HepG2 (cell line): ENCODE measurements at regions not wholly inside any gene's neighbourhood (a gene's known extent, or its start where the extent isn't known, plus 50 kb on each side); places are given as distances from the start of the nearest gene placed in this dataset.

Experiments
- ATAC-seq: fragments of 200-7000 bp; cut with Tn5 transposase; 3 replicates; pipeline ENCODE4 v1.9.1; 2020; ENCODE audit warnings: mild to moderate bottlenecking, moderate library complexity
- BruUV-seq: library from RNA; stranded (reverse); fragments of 400-500 nt; replicated peaks from 2 replicates; lab custom pipeline; 2021; lab: Mats Ljungman, UMichigan
- CTCF ChIA-PET: fragments of 300-600 bp; formaldehyde crosslinking; extraction: SDS; loops from one replicate; lab custom pipeline; 2021; ENCODE audit warnings: low total read pairs, inconsistent platforms, low intra/inter-chr PET ratio; lab: Yijun Ruan, JAX
- POLR2A ChIA-PET: fragments of 350-600 bp; sonication (Branson Sonifier 250); formaldehyde crosslinking; loops from one replicate; lab custom pipeline; 2020; ENCODE audit warnings: antibody characterized with exemption, inconsistent platforms; lab: Yijun Ruan, JAX
- DNase-seq: peaks from one replicate; pipeline ENCODE4 v3.0.0-alpha.2; 2015; ENCODE audit warnings: low spot score
- FAIRE-seq: peaks from 3 replicates; lab custom pipeline; 2011; peaks lifted over from hg19 to GRCh38; lab: Jason Lieb, UNC
- H2AFZ ChIP-seq: one replicate; pipeline ENCODE4 v1.6.1; 2011; ENCODE audit warnings: low read length, inconsistent platforms
- H3K27ac ChIP-seq: fragments of 300-600 bp; 3 replicates; pipeline ENCODE4 v1.8.0; 2011; ENCODE audit warnings: mixed run types, mild to moderate bottlenecking, mixed read lengths, low read length, inconsistent platforms; ENCODE audit not compliant: insufficient read depth; ENCODE audit errors: extremely low read length
- H3K27me3 ChIP-seq, 2 experiments: fragments of 200-600 bp in 1 of 2; 2 replicates in 1 of 2; 3 replicates in 1 of 2; pipeline versions ENCODE4 v1.6.0 to v1.8.0; 2011; ENCODE audit warnings: low read length in 2 of 2, mild to moderate bottlenecking in 2 of 2, moderate library complexity in 2 of 2, inconsistent platforms in 1 of 2; ENCODE audit not compliant: insufficient read depth in 2 of 2, control insufficient read depth in 1 of 2
- H3K36me3 ChIP-seq, 2 experiments: fragments of 200-600 bp in 1 of 2; replicated peaks in 1 of 2; 2 replicates in 1 of 2; 3 replicates in 1 of 2; pipeline versions ENCODE4 v1.5.1 to v1.8.0; 2011; ENCODE audit warnings: low read length in 2 of 2, inconsistent platforms in 1 of 2; ENCODE audit not compliant: insufficient read depth in 2 of 2, control insufficient read depth in 1 of 2
- H3K4me1 ChIP-seq: 2 replicates; pipeline ENCODE4 v1.5.1; 2012; ENCODE audit warnings: low read length, inconsistent platforms; ENCODE audit not compliant: insufficient read depth
- H3K4me2 ChIP-seq: 2 replicates; pipeline ENCODE4 v1.6.0; 2011; ENCODE audit warnings: low read depth, low read length, inconsistent platforms
- H3K4me3 ChIP-seq, 3 experiments: fragments of 200-600 bp in 1 of 3; sonication (generic), shearing (Covaris generic) in 1 of 3; replicated peaks in 1 of 3; 2 replicates each; pipeline ENCODE4 v1.5.1; 2011 to 2016; ENCODE audit warnings: low read length in 3 of 3, inconsistent platforms in 2 of 3, low read depth in 2 of 3, mild to moderate bottlenecking in 2 of 3, control low read depth in 1 of 3, mixed read lengths in 1 of 3; ENCODE audit not compliant: insufficient read depth in 1 of 3
- H3K79me2 ChIP-seq: one replicate; pipeline ENCODE4 v1.6.1; 2011; ENCODE audit warnings: low read length, inconsistent platforms; ENCODE audit not compliant: insufficient read depth
- H3K9ac ChIP-seq: 2 replicates; pipeline ENCODE4 v1.6.0; 2011; ENCODE audit warnings: mild to moderate bottlenecking, low read depth, low read length, inconsistent platforms; ENCODE audit not compliant: insufficient read depth
- H3K9me3 ChIP-seq: 2 replicates; pipeline ENCODE4 v1.5.1; 2012; ENCODE audit warnings: mild to moderate bottlenecking, low read length
- H4K20me1 ChIP-seq: 2 replicates; pipeline ENCODE4 v1.6.0; 2011; ENCODE audit warnings: inconsistent platforms, mild to moderate bottlenecking, low read length, moderate library complexity; ENCODE audit not compliant: insufficient read depth
- AGO1 ChIP-seq: fragments of 200-400 bp; formaldehyde crosslinking; IDR thresholded peaks from 2 replicates; pipeline ENCODE4 v1.6.1; 2017; ENCODE audit warnings: mild to moderate bottlenecking, low read depth, low read length, moderate library complexity; ENCODE audit not compliant: poor library complexity, severe bottlenecking
- ATF5 ChIP-seq: sonication (generic); formaldehyde crosslinking; IDR thresholded peaks from 2 replicates; pipeline ENCODE4 v1.4.0; 2020; ENCODE audit warnings: mild to moderate bottlenecking, low read depth, missing genetic modification reagents
- DMAP1 ChIP-seq: IDR thresholded peaks from 2 replicates; pipeline ENCODE4 v1.6.1; 2016
- KAT7 ChIP-seq: IDR thresholded peaks from 2 replicates; pipeline ENCODE4 v1.6.1; 2018; ENCODE audit warnings: borderline replicate concordance, missing compliant biosample characterization
- MEIS2 ChIP-seq: sonication (generic); formaldehyde crosslinking; IDR thresholded peaks from 2 replicates; pipeline ENCODE4 v1.9.0; 2021; ENCODE audit warnings: mild to moderate bottlenecking, missing genetic modification reagents
- SIN3B ChIP-seq: fragments of 150-350 bp; IDR thresholded peaks from 2 replicates; pipeline ENCODE4 v1.6.1; 2014; ENCODE audit warnings: low read length
- THAP7 ChIP-seq: sonication (generic); formaldehyde crosslinking; IDR thresholded peaks from 2 replicates; pipeline ENCODE4 v1.8.1; 2023; ENCODE audit warnings: mild to moderate bottlenecking, missing genetic modification reagents
- USF2 ChIP-seq, 2 experiments: sonication (generic) in 1 of 2; formaldehyde crosslinking in 1 of 2; IDR thresholded peaks; 2 replicates each; pipeline versions ENCODE4 v1.5.1 to v1.6.1; 2011 to 2020; ENCODE audit warnings: borderline replicate concordance in 1 of 2, low read depth in 1 of 2, low read length in 1 of 2, mild to moderate bottlenecking in 1 of 2, missing genetic modification reagents in 1 of 2, moderate library complexity in 1 of 2
- ZFP36 ChIP-seq: fragments of 150-350 bp; IDR thresholded peaks from 2 replicates; pipeline ENCODE4 v1.6.1; 2018; ENCODE audit warnings: borderline replicate concordance, low read length, low read depth; ENCODE audit not compliant: partially characterized antibody
- ZNF563 ChIP-seq: sonication (generic); formaldehyde crosslinking; IDR thresholded peaks from 2 replicates; pipeline ENCODE4 v1.8.0; 2022; ENCODE audit warnings: mild to moderate bottlenecking, moderate library complexity, missing genetic modification reagents
- WGBS: methylation state at CpG from one replicate; pipeline ENCODE4 v1.1.6; 2017; ENCODE audit warnings: low lambda C conversion rate; 5-methylcytosine and 5-hydroxymethylcytosine counted together
- in situ Hi-C: cut with HindIII; loops from 2 replicates; pipeline ENCODE4 v1.10.0; 2017; ENCODE audit warnings: low pct_unique_long_range_greater_than_20kb; ENCODE audit not compliant: extremely low pct_ligation_motif_present
- intact Hi-C: fragments of 100-400 bp; cut with micrococcal nuclease; formaldehyde crosslinking; loops from one replicate; pipeline ENCODE4 v1.10.0; 2022; ENCODE audit not compliant: unreplicated experiment

- Histone ChIP-seq H3K9me3 (no peaks in the 10 kb centered on the region), H2AFZ (no peak overlapping the region), H3K79me2 (no peaks in the 10 kb centered on the region), H3K4me3 (no peak overlapping the region), H3K27me3 (peaks cover 0 to 28% of the 10 kb centered on the region in 2 experiments; a peak in 2 of 5 replicates), H3K27ac (no peak overlapping the region), H3K9ac (no peak overlapping the region), H3K36me3 (no peaks in the 10 kb centered on the region), H3K4me1 (no peaks in the 10 kb centered on the region), H4K20me1 (no peaks in the 10 kb centered on the region), H3K4me2 (no peak overlapping the region)
- CTCF ChIA-PET: no interaction called here
- POLR2A ChIA-PET: no interaction called here
- in situ Hi-C loops (no loop called here), intact Hi-C loops (no loop called here)
- 6% methylated on average over 4 of the region's 4 CpGs for WGBS
- ATAC-seq (no peak), DNase-seq (no peak), FAIRE-seq (no peak)
- BruUV-seq: no TSS peak
- no peak for TF ChIP-seq MEIS2 (CRISPR knock-in tag)
- no peak for TF ChIP-seq ZFP36
- TF ChIP-seq DMAP1 (CRISPR knock-in tag): no peak
- no peak for TF ChIP-seq KAT7 (CRISPR knock-in tag)
- no peak for TF ChIP-seq ZNF563 (CRISPR knock-in tag)
- TF ChIP-seq SIN3B: no peak
- TF ChIP-seq THAP7: no peak
- TF ChIP-seq USF2 (IDR thresholded peaks at IDR 0.05; ENCODE audit: low read depth, low read length): no peak
- no peak for TF ChIP-seq USF2 (CRISPR knock-in tag; IDR thresholded peaks at IDR 0.05; ENCODE audit: borderline replicate concordance)
- TF ChIP-seq ATF5 (CRISPR knock-in tag): no peak
- TF ChIP-seq AGO1: no peak
These were observed 151.8 kb upstream of the STK17B start for GRCh38 chr2:196322973-196323810.
